ENCODE measurements at regions not wholly inside any gene's neighbourhood (a gene's known extent, or its start where the extent isn't known, plus 50 kb on each side); places are given as distances from the start of the nearest gene placed in this dataset.

- no peaks in the 10 kb centered on the region for H3K36me3 ChIP-seq (ENCODE audit: insufficient read depth, low read length)
- H3K27me3 ChIP-seq (ENCODE audit: insufficient read depth, low read length), result no peaks in the 10 kb centered on the region
- H3K4me3 ChIP-seq (ENCODE audit: low read length), result no peak overlapping the region
- no peak overlapping the region for H3K9ac ChIP-seq (ENCODE audit: low read depth, low read length)
- no peaks in the 10 kb centered on the region for H3K9me3 ChIP-seq (ENCODE audit: insufficient read depth, low read depth, low read length)
- H3K4me1 ChIP-seq (ENCODE audit: insufficient read depth, low read length), result no peaks in the 10 kb centered on the region
- no peak overlapping the region for H3K27ac ChIP-seq (ENCODE audit: low read depth, low read length)
- 92% methylated on average over 4 of the region's 4 CpGs for WGBS
Measured at GRCh38 chr9:71544464-71544863, 223.8 kb downstream of the CEMIP2 start.

GRCh38 chr9:71541436-71541835 lies 226.9 kb downstream of the CEMIP2 start:
- H3K36me3 ChIP-seq (ENCODE audit: insufficient read depth, low read length), result no peaks in the 10 kb centered on the region
- H3K4me1 ChIP-seq (ENCODE audit: insufficient read depth, low read length), result no peaks in the 10 kb centered on the region
- H3K9ac ChIP-seq (ENCODE audit: low read depth, low read length), result no peak overlapping the region
- no peaks in the 10 kb centered on the region for H3K27me3 ChIP-seq (ENCODE audit: insufficient read depth, low read length)
- H3K27ac ChIP-seq (ENCODE audit: low read depth, low read length), result no peak overlapping the region
- H3K4me3 ChIP-seq (ENCODE audit: low read length), result no peak overlapping the region
- H3K9me3 ChIP-seq (ENCODE audit: insufficient read depth, low read depth, low read length), result no peaks in the 10 kb centered on the region
- 87% methylated on average over 2 of the region's 2 CpGs for WGBS

GRCh38 chr9:71524996-71525580 lies 243.2 kb downstream of the CEMIP2 start:
- H3K9ac ChIP-seq (ENCODE audit: low read depth, low read length), result no peak overlapping the region

GRCh38 chr9:71524516-71524915 lies 243.8 kb downstream of the CEMIP2 start:
- Histone ChIP-seq H3K9me3 (ENCODE audit: insufficient read depth, low read depth, low read length) (no peaks in the 10 kb centered on the region), H3K36me3 (ENCODE audit: insufficient read depth, low read length) (no peaks in the 10 kb centered on the region), H3K4me1 (ENCODE audit: insufficient read depth, low read length) (peaks cover 4% of the 10 kb centered on the region), H3K27ac (ENCODE audit: low read depth, low read length) (no peak overlapping the region), H3K9ac (ENCODE audit: low read depth, low read length) (no peak overlapping the region), H3K4me3 (ENCODE audit: low read length) (no peak overlapping the region), H3K27me3 (ENCODE audit: insufficient read depth, low read length) (no peaks in the 10 kb centered on the region)
- 87% methylated on average over 1 of the region's 1 CpG for WGBS

More at GRCh38 chr9:71524996-71525580, 243.2 kb downstream of the CEMIP2 start:
- Histone ChIP-seq H3K9me3 (ENCODE audit: insufficient read depth, low read depth, low read length) (no peaks in the 10 kb centered on the region), H3K27ac (ENCODE audit: low read depth, low read length) (no peak overlapping the region), H3K36me3 (ENCODE audit: insufficient read depth, low read length) (no peaks in the 10 kb centered on the region), H3K4me1 (ENCODE audit: insufficient read depth, low read length) (no peaks in the 10 kb centered on the region), H3K4me3 (ENCODE audit: low read length) (no peak overlapping the region), H3K27me3 (ENCODE audit: insufficient read depth, low read length) (no peaks in the 10 kb centered on the region)
- 95% methylated on average over 13 of the region's 16 CpGs for WGBS

GRCh38 chr9:71521132-71521531 lies 247.2 kb downstream of the CEMIP2 start:
- no peaks in the 10 kb centered on the region for H3K36me3 ChIP-seq (ENCODE audit: insufficient read depth, low read length)
- no peak overlapping the region for H3K9ac ChIP-seq (ENCODE audit: low read depth, low read length)
- 96% methylated on average over 3 of the region's 3 CpGs for WGBS
- no peak overlapping the region for H3K27ac ChIP-seq (ENCODE audit: low read depth, low read length)
- no peaks in the 10 kb centered on the region for H3K27me3 ChIP-seq (ENCODE audit: insufficient read depth, low read length)
- no peaks in the 10 kb centered on the region for H3K9me3 ChIP-seq (ENCODE audit: insufficient read depth, low read depth, low read length)
- H3K4me1 ChIP-seq (ENCODE audit: insufficient read depth, low read length), result peaks cover 20% of the 10 kb centered on the region
- no peak overlapping the region for H3K4me3 ChIP-seq (ENCODE audit: low read length)

- H3K9me3 ChIP-seq (ENCODE audit: insufficient read depth, low read depth, low read length), result no peaks in the 10 kb centered on the region
- H3K4me1 ChIP-seq (ENCODE audit: insufficient read depth, low read length), result peaks cover 20% of the 10 kb centered on the region
- H3K9ac ChIP-seq (ENCODE audit: low read depth, low read length), result 0 out of 2 replicates have a peak overlapping the region, but pooled peaks have one; percentile 3
- H3K4me3 ChIP-seq (ENCODE audit: low read length), result no peak overlapping the region
- no peaks in the 10 kb centered on the region for H3K36me3 ChIP-seq (ENCODE audit: insufficient read depth, low read length)
- no peaks in the 10 kb centered on the region for H3K27me3 ChIP-seq (ENCODE audit: insufficient read depth, low read length)
- no CpG with 5 or more reads among the region's 1 CpG for WGBS
- peak overlapping the region; percentile 34; the same call in 1 of the 2 replicates for H3K27ac ChIP-seq (ENCODE audit: low read depth, low read length)
Measured at GRCh38 chr9:71519098-71519696, 249.1 kb downstream of the CEMIP2 start.

- no peaks in the 10 kb centered on the region for H3K36me3 ChIP-seq (ENCODE audit: insufficient read depth, low read length)
- peaks cover 20% of the 10 kb centered on the region for H3K4me1 ChIP-seq (ENCODE audit: insufficient read depth, low read length)
- H3K27ac ChIP-seq (ENCODE audit: low read depth, low read length), result peak overlapping the region; percentile 34; the same call in 1 of the 2 replicates
- H3K27me3 ChIP-seq (ENCODE audit: insufficient read depth, low read length), result no peaks in the 10 kb centered on the region
- no peak overlapping the region for H3K9ac ChIP-seq (ENCODE audit: low read depth, low read length)
- no peak overlapping the region for H3K4me3 ChIP-seq (ENCODE audit: low read length)
- WGBS, result 87% methylated on average over 3 of the region's 3 CpGs
- H3K9me3 ChIP-seq (ENCODE audit: insufficient read depth, low read depth, low read length), result no peaks in the 10 kb centered on the region
Measured at GRCh38 chr9:71518045-71518827, 250.1 kb downstream of the CEMIP2 start.

GRCh38 chr9:71515626-71516025 lies 252.7 kb downstream of the CEMIP2 start:
- WGBS, result 90% methylated on average over 1 of the region's 1 CpG
- H3K9me3 ChIP-seq (ENCODE audit: insufficient read depth, low read depth, low read length), result no peaks in the 10 kb centered on the region
- no peak overlapping the region for H3K9ac ChIP-seq (ENCODE audit: low read depth, low read length)
- no peaks in the 10 kb centered on the region for H3K36me3 ChIP-seq (ENCODE audit: insufficient read depth, low read length)
- no peak overlapping the region for H3K4me3 ChIP-seq (ENCODE audit: low read length)
- H3K27me3 ChIP-seq (ENCODE audit: insufficient read depth, low read length), result no peaks in the 10 kb centered on the region
- peaks cover 20% of the 10 kb centered on the region for H3K4me1 ChIP-seq (ENCODE audit: insufficient read depth, low read length)
- no peak overlapping the region for H3K27ac ChIP-seq (ENCODE audit: low read depth, low read length)

GRCh38 chr9:71515107-71515506 lies 253.2 kb downstream of the CEMIP2 start:
- H3K27me3 ChIP-seq (ENCODE audit: insufficient read depth, low read length), result no peaks in the 10 kb centered on the region
- H3K9me3 ChIP-seq (ENCODE audit: insufficient read depth, low read depth, low read length), result no peaks in the 10 kb centered on the region
- no peak overlapping the region for H3K9ac ChIP-seq (ENCODE audit: low read depth, low read length)
- 92% methylated on average over 4 of the region's 4 CpGs for WGBS
- H3K4me3 ChIP-seq (ENCODE audit: low read length), result no peak overlapping the region
- no peaks in the 10 kb centered on the region for H3K36me3 ChIP-seq (ENCODE audit: insufficient read depth, low read length)
- no peak overlapping the region for H3K27ac ChIP-seq (ENCODE audit: low read depth, low read length)
- H3K4me1 ChIP-seq (ENCODE audit: insufficient read depth, low read length), result peaks cover 20% of the 10 kb centered on the region

GRCh38 chr9:71514344-71514975 lies 253.9 kb downstream of the CEMIP2 start:
- peaks cover 15% of the 10 kb centered on the region for H3K4me1 ChIP-seq (ENCODE audit: insufficient read depth, low read length)
- H3K9me3 ChIP-seq (ENCODE audit: insufficient read depth, low read depth, low read length), result no peaks in the 10 kb centered on the region
- H3K36me3 ChIP-seq (ENCODE audit: insufficient read depth, low read length), result no peaks in the 10 kb centered on the region
- H3K4me3 ChIP-seq (ENCODE audit: low read length), result no peak overlapping the region
- H3K27me3 ChIP-seq (ENCODE audit: insufficient read depth, low read length), result no peaks in the 10 kb centered on the region
- H3K9ac ChIP-seq (ENCODE audit: low read depth, low read length), result no peak overlapping the region
- WGBS, result 95% methylated on average over 2 of the region's 2 CpGs
- H3K27ac ChIP-seq (ENCODE audit: low read depth, low read length), result no peak overlapping the region

GRCh38 chr9:71509054-71509453 lies 259.3 kb downstream of the CEMIP2 start:
- Histone ChIP-seq H3K4me1 (ENCODE audit: insufficient read depth, low read length) (no peaks in the 10 kb centered on the region), H3K9ac (ENCODE audit: low read depth, low read length) (no peak overlapping the region), H3K36me3 (ENCODE audit: insufficient read depth, low read length) (no peaks in the 10 kb centered on the region), H3K27ac (ENCODE audit: low read depth, low read length) (no peak overlapping the region), H3K27me3 (ENCODE audit: insufficient read depth, low read length) (no peaks in the 10 kb centered on the region), H3K4me3 (ENCODE audit: low read length) (no peak overlapping the region), H3K9me3 (ENCODE audit: insufficient read depth, low read depth, low read length) (no peaks in the 10 kb centered on the region)

All from HUES64 (cell line).